ENCODE measurements at regions not wholly inside any gene's neighbourhood (a gene's known extent, or its start where the extent isn't known, plus 50 kb on each side); places are given as distances from the start of the nearest gene placed in this dataset.

DNA sequence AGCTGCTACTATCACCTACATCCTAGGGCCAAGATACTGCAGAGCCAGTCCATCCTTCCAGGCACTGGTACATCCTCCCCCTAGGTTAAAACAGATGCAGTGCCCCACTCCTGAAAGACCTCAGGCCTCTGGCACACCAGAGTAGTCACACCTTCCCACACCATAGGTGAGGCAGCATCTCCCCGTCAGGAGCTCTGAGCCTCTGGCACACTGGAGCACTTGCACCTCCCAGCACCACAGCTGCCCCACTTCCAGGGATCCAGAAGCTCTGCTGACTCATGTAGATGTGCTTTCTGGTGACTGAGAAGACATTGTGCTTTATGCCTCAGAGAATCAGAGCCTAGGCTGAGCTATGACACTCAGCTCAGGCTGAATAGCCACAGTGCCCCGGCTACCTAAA is 138.4 kb upstream of the COL3A1 start:
- ChIA-PET CTCF (no interaction called here), POLR2A (no interaction called here)
- Histone ChIP-seq H3K4me3 (ENCODE audit: control insufficient read depth in 1 of 7, extremely low read depth in 1 of 7, insufficient read depth in 4 of 7, low read depth in 2 of 7, low read length in 6 of 7) (no peak overlapping the region), H3K9me3 (ENCODE audit: control extremely low read depth in 1 of 5, control insufficient read depth in 4 of 5, insufficient read depth in 2 of 5, low read depth in 1 of 5, low read length in 4 of 5) (peaks cover 0 to 19% (median 0%) of the 10 kb centered on the region in 5 experiments), H3K27ac (ENCODE audit: insufficient read depth in 1 of 2, low read depth in 1 of 2, low read length in 2 of 2, poor library complexity in 1 of 2, severe bottlenecking in 2 of 2) (no peak overlapping the region), H3K27me3 (replicated peaks in 2 of 5; ENCODE audit: control insufficient read depth in 4 of 5, insufficient read depth in 5 of 5, low read length in 4 of 5) (no peaks in the 10 kb centered on the region), H3K4me1 (ENCODE audit: control extremely low read depth in 1 of 4, control insufficient read depth in 4 of 4, insufficient read depth in 4 of 4, low read length in 3 of 4) (no peaks in the 10 kb centered on the region), H3K36me3 (ENCODE audit: control insufficient read depth in 4 of 4, insufficient read depth in 4 of 4, low read length in 3 of 4) (no peaks in the 10 kb centered on the region)
- DNase-seq: no peak
- WGBS (ENCODE audit: insufficient coverage): 92% methylated on average over 2 of the region's 2 CpGs

DNA sequence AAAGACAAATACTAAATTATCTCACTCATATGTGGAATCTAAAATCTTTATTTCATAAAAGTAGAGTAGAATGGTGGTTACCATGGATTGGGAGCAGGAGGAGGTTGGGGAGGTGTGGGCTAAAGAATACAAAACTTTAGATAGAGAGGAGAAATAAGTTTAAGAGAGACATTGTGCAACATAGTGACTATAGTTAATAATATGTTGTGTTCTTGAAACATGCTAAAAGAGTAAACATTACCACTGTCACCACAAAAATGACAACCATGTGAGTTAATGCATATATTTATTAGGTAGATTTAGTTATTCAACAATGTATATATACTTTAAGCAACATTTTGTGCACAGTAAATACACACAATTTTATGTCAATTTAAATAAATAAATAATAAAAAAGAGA is 128.5 kb upstream of the COL3A1 start:
- H3K27ac ChIP-seq (ENCODE audit: insufficient read depth in 1 of 2, low read depth in 1 of 2, low read length in 2 of 2, poor library complexity in 1 of 2, severe bottlenecking in 2 of 2): no peak overlapping the region
- POLR2A ChIA-PET: no interaction called here
- H3K36me3 ChIP-seq (ENCODE audit: control insufficient read depth in 4 of 4, insufficient read depth in 4 of 4, low read length in 3 of 4): no peaks in the 10 kb centered on the region
- no peak overlapping the region for H3K4me3 ChIP-seq (ENCODE audit: control insufficient read depth in 1 of 7, extremely low read depth in 1 of 7, insufficient read depth in 4 of 7, low read depth in 2 of 7, low read length in 6 of 7)
- no peaks in the 10 kb centered on the region for H3K27me3 ChIP-seq (replicated peaks in 2 of 5; ENCODE audit: control insufficient read depth in 4 of 5, insufficient read depth in 5 of 5, low read length in 4 of 5)
- H3K4me1 ChIP-seq (ENCODE audit: control extremely low read depth in 1 of 4, control insufficient read depth in 4 of 4, insufficient read depth in 4 of 4, low read length in 3 of 4): no peaks in the 10 kb centered on the region
- CTCF ChIA-PET: no interaction called here
- H3K9me3 ChIP-seq (ENCODE audit: control extremely low read depth in 1 of 5, control insufficient read depth in 4 of 5, insufficient read depth in 2 of 5, low read depth in 1 of 5, low read length in 4 of 5): peaks cover 0 to 3% (median 0%) of the 10 kb centered on the region in 5 experiments
- no peak for DNase-seq

GRCh38 chr2:188848887-188849435 is 125.2 kb upstream of the COL3A1 start:
- CTCF ChIA-PET: no interaction called here
- Histone ChIP-seq H3K4me3 (ENCODE audit: control insufficient read depth in 1 of 7, extremely low read depth in 1 of 7, insufficient read depth in 4 of 7, low read depth in 2 of 7, low read length in 6 of 7) (no peak overlapping the region), H3K27me3 (replicated peaks in 2 of 5; ENCODE audit: control insufficient read depth in 4 of 5, insufficient read depth in 5 of 5, low read length in 4 of 5) (no peaks in the 10 kb centered on the region), H3K36me3 (ENCODE audit: control insufficient read depth in 4 of 4, insufficient read depth in 4 of 4, low read length in 3 of 4) (no peaks in the 10 kb centered on the region), H3K4me1 (ENCODE audit: control extremely low read depth in 1 of 4, control insufficient read depth in 4 of 4, insufficient read depth in 4 of 4, low read length in 3 of 4) (no peaks in the 10 kb centered on the region), H3K27ac (ENCODE audit: insufficient read depth in 1 of 2, low read depth in 1 of 2, low read length in 2 of 2, poor library complexity in 1 of 2, severe bottlenecking in 2 of 2) (no peak overlapping the region), H3K9me3 (ENCODE audit: control extremely low read depth in 1 of 5, control insufficient read depth in 4 of 5, insufficient read depth in 2 of 5, low read depth in 1 of 5, low read length in 4 of 5) (peaks cover 0 to 1% (median 0%) of the 10 kb centered on the region in 5 experiments)
- no peak for DNase-seq
- POLR2A ChIA-PET: no interaction called here
- no CpG with 5 or more reads among the region's 1 CpG for WGBS (ENCODE audit: insufficient coverage)

GRCh38 chr2:188850786-188851185 is 123.4 kb upstream of the COL3A1 start:
- H3K36me3 ChIP-seq (ENCODE audit: control insufficient read depth in 4 of 4, insufficient read depth in 4 of 4, low read length in 3 of 4): no peaks in the 10 kb centered on the region
- 95% methylated on average over 2 of the region's 2 CpGs for WGBS (ENCODE audit: insufficient coverage)
- no peak overlapping the region for H3K27ac ChIP-seq (ENCODE audit: insufficient read depth in 1 of 2, low read depth in 1 of 2, low read length in 2 of 2, poor library complexity in 1 of 2, severe bottlenecking in 2 of 2)
- no peaks in the 10 kb centered on the region for H3K27me3 ChIP-seq (replicated peaks in 2 of 5; ENCODE audit: control insufficient read depth in 4 of 5, insufficient read depth in 5 of 5, low read length in 4 of 5)
- DNase-seq: no peak
- no peaks in the 10 kb centered on the region for H3K4me1 ChIP-seq (ENCODE audit: control extremely low read depth in 1 of 4, control insufficient read depth in 4 of 4, insufficient read depth in 4 of 4, low read length in 3 of 4)
- ChIA-PET CTCF (no interaction called here), POLR2A (no interaction called here)
- no peaks in the 10 kb centered on the region for H3K9me3 ChIP-seq (ENCODE audit: control extremely low read depth in 1 of 5, control insufficient read depth in 4 of 5, insufficient read depth in 2 of 5, low read depth in 1 of 5, low read length in 4 of 5)
- no peak overlapping the region for H3K4me3 ChIP-seq (ENCODE audit: control insufficient read depth in 1 of 7, extremely low read depth in 1 of 7, insufficient read depth in 4 of 7, low read depth in 2 of 7, low read length in 6 of 7)

DNA sequence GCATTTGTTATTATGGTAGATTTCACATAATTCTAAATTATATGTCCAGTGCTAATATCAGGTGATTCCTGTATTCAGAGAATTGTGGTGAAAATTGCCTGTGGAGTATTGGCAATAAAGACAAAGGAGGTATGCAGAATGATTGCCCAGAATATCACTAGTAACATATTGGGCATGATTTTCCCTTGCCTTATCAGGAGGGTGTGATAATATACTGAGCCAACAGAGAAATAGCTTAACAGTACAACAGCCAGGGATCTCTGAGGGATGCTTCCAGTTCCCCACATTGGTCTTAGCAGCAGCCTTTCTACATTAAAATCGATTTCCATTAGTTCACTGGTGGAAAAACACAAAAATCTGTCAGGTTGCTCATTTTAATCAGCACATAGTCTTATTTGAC is 122.9 kb upstream of the COL3A1 start:
- ChIA-PET CTCF (no interaction called here), POLR2A (no interaction called here)
- Histone ChIP-seq H3K4me3 (ENCODE audit: control insufficient read depth in 1 of 7, extremely low read depth in 1 of 7, insufficient read depth in 4 of 7, low read depth in 2 of 7, low read length in 6 of 7) (no peak overlapping the region), H3K27me3 (replicated peaks in 2 of 5; ENCODE audit: control insufficient read depth in 4 of 5, insufficient read depth in 5 of 5, low read length in 4 of 5) (no peaks in the 10 kb centered on the region), H3K4me1 (ENCODE audit: control extremely low read depth in 1 of 4, control insufficient read depth in 4 of 4, insufficient read depth in 4 of 4, low read length in 3 of 4) (no peaks in the 10 kb centered on the region), H3K36me3 (ENCODE audit: control insufficient read depth in 4 of 4, insufficient read depth in 4 of 4, low read length in 3 of 4) (no peaks in the 10 kb centered on the region), H3K9me3 (ENCODE audit: control extremely low read depth in 1 of 5, control insufficient read depth in 4 of 5, insufficient read depth in 2 of 5, low read depth in 1 of 5, low read length in 4 of 5) (no peaks in the 10 kb centered on the region), H3K27ac (ENCODE audit: insufficient read depth in 1 of 2, low read depth in 1 of 2, low read length in 2 of 2, poor library complexity in 1 of 2, severe bottlenecking in 2 of 2) (no peak overlapping the region)
- WGBS (ENCODE audit: insufficient coverage): 50% methylated on average over 1 of the region's 1 CpG
- DNase-seq: no peak

- Histone ChIP-seq H3K4me1 (ENCODE audit: control extremely low read depth in 1 of 4, control insufficient read depth in 4 of 4, insufficient read depth in 4 of 4, low read length in 3 of 4) (no peaks in the 10 kb centered on the region), H3K4me3 (ENCODE audit: control insufficient read depth in 1 of 7, extremely low read depth in 1 of 7, insufficient read depth in 4 of 7, low read depth in 2 of 7, low read length in 6 of 7) (no peak overlapping the region), H3K9me3 (ENCODE audit: control extremely low read depth in 1 of 5, control insufficient read depth in 4 of 5, insufficient read depth in 2 of 5, low read depth in 1 of 5, low read length in 4 of 5) (no peaks in the 10 kb centered on the region), H3K36me3 (ENCODE audit: control insufficient read depth in 4 of 4, insufficient read depth in 4 of 4, low read length in 3 of 4) (no peaks in the 10 kb centered on the region), H3K27me3 (replicated peaks in 2 of 5; ENCODE audit: control insufficient read depth in 4 of 5, insufficient read depth in 5 of 5, low read length in 4 of 5) (no peaks in the 10 kb centered on the region), H3K27ac (ENCODE audit: insufficient read depth in 1 of 2, low read depth in 1 of 2, low read length in 2 of 2, poor library complexity in 1 of 2, severe bottlenecking in 2 of 2) (no peak overlapping the region)
- no peak for DNase-seq
- ChIA-PET CTCF (interaction anchor here (0.9 kb wide), 1 partner anchor 27 kb away, joined by 3 read pairs; no protein-coding TSS in a partner anchor), POLR2A (no interaction called here)
- WGBS (ENCODE audit: insufficient coverage): 95% methylated on average over 3 of the region's 3 CpGs
These were observed 122.3 kb upstream of the COL3A1 start for GRCh38 chr2:188851826-188852225.

- ChIA-PET CTCF (no interaction called here), POLR2A (no interaction called here)
- Histone ChIP-seq H3K36me3 (ENCODE audit: control insufficient read depth in 4 of 4, insufficient read depth in 4 of 4, low read length in 3 of 4) (no peaks in the 10 kb centered on the region), H3K4me1 (ENCODE audit: control extremely low read depth in 1 of 4, control insufficient read depth in 4 of 4, insufficient read depth in 4 of 4, low read length in 3 of 4) (no peaks in the 10 kb centered on the region), H3K9me3 (ENCODE audit: control extremely low read depth in 1 of 5, control insufficient read depth in 4 of 5, insufficient read depth in 2 of 5, low read depth in 1 of 5, low read length in 4 of 5) (no peaks in the 10 kb centered on the region), H3K27me3 (replicated peaks in 2 of 5; ENCODE audit: control insufficient read depth in 4 of 5, insufficient read depth in 5 of 5, low read length in 4 of 5) (no peaks in the 10 kb centered on the region), H3K4me3 (ENCODE audit: control insufficient read depth in 1 of 7, extremely low read depth in 1 of 7, insufficient read depth in 4 of 7, low read depth in 2 of 7, low read length in 6 of 7) (no peak overlapping the region), H3K27ac (ENCODE audit: insufficient read depth in 1 of 2, low read depth in 1 of 2, low read length in 2 of 2, poor library complexity in 1 of 2, severe bottlenecking in 2 of 2) (no peak overlapping the region)
- DNase-seq: no peak
- 100% methylated on average over 1 of the region's 2 CpGs for WGBS (ENCODE audit: insufficient coverage)
These were observed 121.4 kb upstream of the COL3A1 start for GRCh38 chr2:188852772-188853171.

Measured in common myeloid progenitor, CD34-positive (primary cell).